Superior temporal gyrus (tissue), 1 donor: ENCODE measurements at regions not wholly inside any gene's neighbourhood (a gene's known extent, or its start where the extent isn't known, plus 50 kb on each side); places are given as distances from the start of the nearest gene placed in this dataset.

Experiments
- DNase-seq: peaks from one replicate; pipeline ENCODE4 v3.0.0-alpha.2; 2016; ENCODE audit errors: extremely low spot score

GRCh38 chr5:155839251-155840037 lies 487.5 kb upstream of the SGCD start:
- DNase-seq, result no peak

GRCh38 chr5:155844542-155844941 lies 482.4 kb upstream of the SGCD start:
- DNase-seq, result no peak

- no peak for DNase-seq
Measured at GRCh38 chr5:155850370-155850769, 476.6 kb upstream of the SGCD start.

GRCh38 chr5:155866971-155867370 lies 460.0 kb upstream of the SGCD start:
- DNase-seq, result no peak

GRCh38 chr5:155867522-155868088 lies 459.4 kb upstream of the SGCD start:
- DNase-seq, result no peak

GRCh38 chr5:155870636-155871035 lies 456.3 kb upstream of the SGCD start:
- no peak for DNase-seq

GRCh38 chr5:155871623-155872022 lies 455.3 kb upstream of the SGCD start:
- no peak for DNase-seq

GRCh38 chr5:155872629-155873220 lies 454.2 kb upstream of the SGCD start:
- no peak for DNase-seq

- DNase-seq, result no peak
Measured at GRCh38 chr5:155878991-155879575, 447.9 kb upstream of the SGCD start.

GRCh38 chr5:155884041-155884440 lies 442.9 kb upstream of the SGCD start:
- DNase-seq, result no peak

- no peak for DNase-seq
Measured at GRCh38 chr5:155885199-155885598, 441.8 kb upstream of the SGCD start.

- DNase-seq, result no peak
Measured at GRCh38 chr5:155886311-155887031, 440.5 kb upstream of the SGCD start.

- DNase-seq, result no peak
Measured at GRCh38 chr5:155895484-155895883, 431.5 kb upstream of the SGCD start.

GRCh38 chr5:155897761-155898160 lies 429.2 kb upstream of the SGCD start:
- no peak for DNase-seq

GRCh38 chr5:155898284-155898683 lies 428.7 kb upstream of the SGCD start:
- no peak for DNase-seq

- DNase-seq, result no peak
Measured at GRCh38 chr5:155903791-155904190, 423.2 kb upstream of the SGCD start.

- DNase-seq, result no peak
Measured at GRCh38 chr5:155905364-155905763, 421.6 kb upstream of the SGCD start.

GRCh38 chr5:155906046-155906445 lies 420.9 kb upstream of the SGCD start:
- no peak for DNase-seq

GRCh38 chr5:155908543-155908942 lies 418.4 kb upstream of the SGCD start:
- DNase-seq, result no peak

- no peak for DNase-seq
Measured at GRCh38 chr5:155912291-155912690, 414.7 kb upstream of the SGCD start.

GRCh38 chr5:155914766-155915165 lies 412.2 kb upstream of the SGCD start:
- DNase-seq, result no peak

GRCh38 chr5:155915601-155916000 lies 411.4 kb upstream of the SGCD start:
- no peak for DNase-seq
